Thyroid gland (tissue), 4 donors: ENCODE measurements at regions not wholly inside any gene's neighbourhood (a gene's known extent, or its start where the extent isn't known, plus 50 kb on each side); places are given as distances from the start of the nearest gene placed in this dataset.

Experiments
- DNase-seq, 2 donors: peaks; one replicate each; pipeline ENCODE4 v3.0.0-alpha.2; 2019
- H3K27ac ChIP-seq, 3 donors: fragments of 200-600 bp; sonication (generic); 1 replicate in 2 of 3; 2 replicates in 1 of 3; pipeline ENCODE4 v1.5.1; 2016 to 2019; ENCODE audit warnings: mild to moderate bottlenecking in 1 of 3, moderate library complexity in 1 of 3
- H3K27me3 ChIP-seq: fragments of 200-600 bp; sonication (generic); one replicate; pipeline ENCODE4 v1.5.1; 2019
- H3K36me3 ChIP-seq, 2 donors: fragments of 200-600 bp; sonication (generic); one replicate each; pipeline ENCODE4 v1.5.1; 2016 to 2019
- H3K4me1 ChIP-seq, 2 donors: fragments of 200-600 bp; sonication (generic); one replicate each; pipeline ENCODE4 v1.5.1; 2017 to 2019
- H3K4me3 ChIP-seq, 3 donors: fragments of 200-600 bp; sonication (generic); replicated peaks in 1 of 3; 1 replicate in 2 of 3; 2 replicates in 1 of 3; pipeline ENCODE4 v1.5.1; 2016; ENCODE audit warnings: mild to moderate bottlenecking in 1 of 3
- H3K9me3 ChIP-seq: fragments of 200-600 bp; sonication (generic); one replicate; pipeline ENCODE4 v1.5.1; 2017
- POLR2A ChIP-seq, 2 donors: fragments of 450-650 bp; IDR thresholded peaks; one replicate each; pipeline ENCODE4 v1.6.1; 2017; ENCODE audit warnings: antibody characterized with exemption in 2 of 2, mild to moderate bottlenecking in 2 of 2, moderate library complexity in 1 of 2
- WGBS, 2 donors: methylation state at CpG; one replicate each; pipeline ENCODE4 v1.1.5; 2017; 5-methylcytosine and 5-hydroxymethylcytosine counted together
- intact Hi-C: fragments of 100-400 bp; cut with DNase I; formaldehyde crosslinking; loops from one replicate; pipeline ENCODE4 v1.15.1; 2023
- TF ChIP-seq, protein P1 (sequence below), 6 experiments: fragments of 200-600 bp in 3 of 6; fragments of 450-650 bp in 3 of 6; sonication (generic) in 3 of 6; IDR thresholded peaks; one replicate each; pipeline ENCODE4 v1.5.1; 2016 to 2019; ENCODE audit warnings: antibody characterized with exemption in 6 of 6, mild to moderate bottlenecking in 2 of 6, inconsistent platforms in 1 of 6, moderate library complexity in 1 of 6

DNA sequence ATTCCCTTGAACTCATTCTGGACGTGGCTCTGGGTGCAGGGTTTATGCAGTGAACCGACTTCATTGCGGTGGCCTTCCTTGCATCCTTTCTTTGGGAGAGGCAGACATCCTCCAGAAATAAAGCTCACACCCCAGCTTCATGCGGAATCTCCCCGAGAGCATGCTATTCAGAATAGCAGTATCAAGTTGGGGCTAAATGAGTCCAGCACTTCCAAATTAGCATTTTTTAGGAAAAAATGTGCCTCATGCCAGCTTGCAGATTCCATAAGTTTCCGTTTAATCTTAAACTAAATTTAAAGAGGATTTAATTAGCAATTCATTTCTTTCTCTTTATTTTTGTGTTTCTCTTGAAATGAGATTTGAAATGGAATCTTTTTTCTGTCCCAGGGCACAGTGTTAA is 107.4 kb upstream of the HDAC4 start:
- H3K4me1 ChIP-seq = no peaks in the 10 kb centered on the region
- intact Hi-C loops = no loop called here
- no peaks in the 10 kb centered on the region for H3K27me3 ChIP-seq
- no peak for TF ChIP-seq POLR2A (IDR thresholded peaks at IDR 0.05)
- TF ChIP-seq, protein P1, sequence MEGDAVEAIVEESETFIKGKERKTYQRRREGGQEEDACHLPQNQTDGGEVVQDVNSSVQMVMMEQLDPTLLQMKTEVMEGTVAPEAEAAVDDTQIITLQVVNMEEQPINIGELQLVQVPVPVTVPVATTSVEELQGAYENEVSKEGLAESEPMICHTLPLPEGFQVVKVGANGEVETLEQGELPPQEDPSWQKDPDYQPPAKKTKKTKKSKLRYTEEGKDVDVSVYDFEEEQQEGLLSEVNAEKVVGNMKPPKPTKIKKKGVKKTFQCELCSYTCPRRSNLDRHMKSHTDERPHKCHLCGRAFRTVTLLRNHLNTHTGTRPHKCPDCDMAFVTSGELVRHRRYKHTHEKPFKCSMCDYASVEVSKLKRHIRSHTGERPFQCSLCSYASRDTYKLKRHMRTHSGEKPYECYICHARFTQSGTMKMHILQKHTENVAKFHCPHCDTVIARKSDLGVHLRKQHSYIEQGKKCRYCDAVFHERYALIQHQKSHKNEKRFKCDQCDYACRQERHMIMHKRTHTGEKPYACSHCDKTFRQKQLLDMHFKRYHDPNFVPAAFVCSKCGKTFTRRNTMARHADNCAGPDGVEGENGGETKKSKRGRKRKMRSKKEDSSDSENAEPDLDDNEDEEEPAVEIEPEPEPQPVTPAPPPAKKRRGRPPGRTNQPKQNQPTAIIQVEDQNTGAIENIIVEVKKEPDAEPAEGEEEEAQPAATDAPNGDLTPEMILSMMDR (IDR thresholded peaks at IDR 0.05) = no peak
- H3K27ac ChIP-seq = no peak overlapping the region
- no peaks in the 10 kb centered on the region for H3K36me3 ChIP-seq
- WGBS, 2 donors = 91 to 92% methylated on average over 6 of the region's 6 CpGs
- DNase-seq = no peak
- no peak overlapping the region for H3K4me3 ChIP-seq
- H3K9me3 ChIP-seq = no peaks in the 10 kb centered on the region

DNA sequence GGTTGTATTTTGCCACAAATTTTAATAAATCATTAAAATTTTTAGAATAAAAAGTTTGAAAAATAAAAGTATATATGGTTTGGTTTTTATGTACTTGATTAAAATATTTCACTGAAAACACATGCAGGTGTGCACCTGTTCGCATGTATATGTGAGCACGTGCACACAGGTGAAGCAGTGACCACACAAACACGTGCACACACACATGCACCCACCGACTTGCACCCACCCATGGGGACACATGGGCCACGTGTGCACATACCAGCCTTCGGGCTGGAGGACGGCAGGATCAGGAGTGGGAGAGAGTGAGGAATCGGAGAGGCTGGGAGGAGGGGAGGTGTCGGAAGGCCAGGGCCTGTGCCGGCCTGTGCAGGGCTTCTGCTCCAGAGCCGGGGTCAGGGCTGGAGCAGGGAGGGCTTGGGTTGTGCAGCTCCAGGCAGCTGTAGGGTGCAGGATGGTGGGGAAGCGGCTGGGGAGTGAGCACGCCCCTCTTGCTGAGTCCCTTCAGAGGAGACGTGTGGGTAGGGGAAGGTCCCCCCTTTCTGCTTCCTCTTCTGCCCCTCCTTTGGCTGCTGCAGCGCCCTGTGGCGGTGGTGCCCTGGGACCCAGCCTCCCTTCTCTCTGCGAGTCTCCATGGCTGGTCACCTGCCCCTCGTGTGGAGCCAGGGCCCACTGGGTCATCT is 106.9 kb upstream of the HDAC4 start:
- DNase-seq = no peak
- H3K4me3 ChIP-seq = no peak overlapping the region
- H3K27ac ChIP-seq = no peak overlapping the region
- H3K36me3 ChIP-seq = no peaks in the 10 kb centered on the region
- intact Hi-C loops = no loop called here
- H3K4me1 ChIP-seq = no peaks in the 10 kb centered on the region
- H3K27me3 ChIP-seq = no peaks in the 10 kb centered on the region
- no peak for TF ChIP-seq POLR2A (IDR thresholded peaks at IDR 0.05)
- TF ChIP-seq, protein P1 (IDR thresholded peaks at IDR 0.05) = no peak
- H3K9me3 ChIP-seq = no peaks in the 10 kb centered on the region
- 82 to 86% methylated on average over 18 of the region's 18 CpGs for WGBS, 2 donors

DNA sequence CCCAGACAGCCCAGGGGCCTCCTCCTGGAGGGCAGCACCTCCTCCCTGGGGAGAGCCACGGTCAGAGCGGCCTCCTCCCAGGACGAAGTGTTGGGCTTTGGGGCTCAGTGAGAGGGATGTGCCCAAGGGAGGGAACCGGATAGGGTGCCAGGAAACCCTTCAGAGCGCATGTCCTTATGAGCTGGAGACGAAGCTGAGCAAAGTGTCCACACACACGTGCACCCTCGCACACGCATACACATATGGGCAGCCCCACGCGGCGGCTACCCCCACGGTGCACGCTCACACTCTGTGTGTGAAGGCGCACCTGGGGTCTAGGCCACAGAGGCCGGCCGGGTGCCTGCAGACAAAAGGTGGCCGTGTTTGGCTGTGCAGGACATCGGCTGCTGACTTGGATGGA is 106.1 kb upstream of the HDAC4 start:
- no peak for TF ChIP-seq POLR2A (IDR thresholded peaks at IDR 0.05)
- TF ChIP-seq, protein P1 (IDR thresholded peaks at IDR 0.05) = no peak
- H3K27ac ChIP-seq = no peak overlapping the region
- intact Hi-C loops = no loop called here

DNA sequence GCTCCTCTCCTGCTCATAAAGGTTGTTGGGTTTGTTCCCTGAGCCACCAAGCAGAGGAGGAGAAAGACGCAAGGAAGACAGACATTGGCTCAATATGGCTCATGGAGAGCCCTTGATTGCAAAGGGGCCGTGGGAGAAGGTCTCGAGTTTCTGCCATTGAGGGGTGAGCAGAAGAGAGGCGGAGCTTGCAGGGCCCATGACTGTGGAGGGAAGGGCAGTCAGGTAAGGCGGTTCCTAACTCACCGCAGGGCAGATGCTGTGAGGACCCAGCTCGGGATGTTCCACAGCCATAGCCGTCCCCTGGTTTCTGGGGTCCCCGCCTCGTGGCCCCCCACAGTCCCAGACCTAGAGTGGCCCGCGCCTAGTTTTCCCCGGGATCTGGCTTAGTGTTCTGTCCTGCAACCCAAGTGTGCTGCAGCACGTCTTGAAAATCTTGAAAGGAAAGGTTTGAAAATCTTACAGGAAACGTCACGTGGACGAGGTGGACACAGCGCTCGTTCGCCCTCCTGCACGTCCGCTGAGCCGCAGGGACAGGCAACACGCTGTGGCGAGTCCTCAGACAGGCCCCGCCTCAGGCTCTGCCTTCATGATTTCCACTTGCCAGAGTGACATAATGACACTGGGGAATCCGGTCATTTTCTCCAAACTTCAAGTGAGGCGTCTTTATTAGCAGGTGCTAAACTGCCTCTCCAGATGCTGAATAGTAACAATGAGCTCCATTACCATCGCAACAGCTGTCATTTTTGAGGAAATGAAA is 105.5 kb upstream of the HDAC4 start:
- no peaks in the 10 kb centered on the region for H3K27me3 ChIP-seq
- no peak overlapping the region for H3K27ac ChIP-seq
- 86 to 87% methylated on average over 26 to 29 of the region's 29 CpGs for WGBS, 2 donors
- H3K9me3 ChIP-seq = no peaks in the 10 kb centered on the region
- no peak for DNase-seq
- H3K4me1 ChIP-seq = peaks cover 7 to 10% of the 10 kb centered on the region in 2 donors
- no peak overlapping the region for H3K4me3 ChIP-seq
- TF ChIP-seq, protein P1 (IDR thresholded peaks at IDR 0.05) = no peak
- TF ChIP-seq POLR2A (IDR thresholded peaks at IDR 0.05) = no peak
- intact Hi-C loops = no loop called here
- H3K36me3 ChIP-seq = no peaks in the 10 kb centered on the region

More for the DNA sequence above, 106.1 kb upstream of the HDAC4 start:
- no peaks in the 10 kb centered on the region for H3K27me3 ChIP-seq
- H3K9me3 ChIP-seq = no peaks in the 10 kb centered on the region
- H3K4me1 ChIP-seq = peaks cover 6% of the 10 kb centered on the region in 2 donors
- no peaks in the 10 kb centered on the region for H3K36me3 ChIP-seq
- DNase-seq = no peak
- no peak overlapping the region for H3K4me3 ChIP-seq
- 87 to 89% methylated on average over 9 to 16 of the region's 19 CpGs for WGBS, 2 donors

DNA sequence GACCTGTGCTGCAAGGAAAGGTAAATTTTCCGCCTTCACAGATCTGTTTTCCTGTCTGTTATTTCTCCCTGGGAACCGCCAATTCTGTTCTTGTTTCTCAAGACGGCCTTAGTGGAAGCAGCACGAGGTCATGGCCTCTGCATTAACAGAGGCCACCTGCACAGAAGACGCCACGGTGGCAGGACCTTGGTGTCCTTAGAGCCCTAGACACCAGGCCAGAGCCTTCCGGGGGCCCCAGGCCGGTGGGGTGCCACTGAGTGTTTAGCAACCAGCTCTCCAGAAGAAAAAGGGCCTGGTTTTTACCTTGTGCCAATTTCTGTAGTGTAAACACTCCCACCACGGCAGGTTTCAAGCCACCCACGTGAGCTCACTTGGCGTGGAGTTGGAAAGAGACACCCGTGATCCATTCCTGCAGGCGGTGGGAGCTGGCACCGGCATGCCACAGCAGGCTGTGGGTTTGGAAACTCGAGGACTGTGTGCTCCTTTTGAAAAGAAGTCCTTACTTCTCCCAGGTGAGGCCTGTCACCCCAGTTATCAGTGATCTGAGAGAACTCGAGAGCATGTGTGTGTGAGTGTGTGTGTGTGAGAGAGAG is 103.9 kb upstream of the HDAC4 start:
- WGBS, 2 donors = 83 to 93% methylated on average over 13 to 16 of the region's 16 CpGs
- DNase-seq = no peak
- Histone ChIP-seq H3K27me3 (no peaks in the 10 kb centered on the region), H3K4me3 (no peak overlapping the region), H3K27ac (no peak overlapping the region), H3K9me3 (no peaks in the 10 kb centered on the region), H3K36me3 (no peaks in the 10 kb centered on the region), H3K4me1 (peaks cover 7 to 13% of the 10 kb centered on the region in 2 donors)
- TF ChIP-seq POLR2A (IDR thresholded peaks at IDR 0.05) = no peak
- TF ChIP-seq, protein P1 (IDR thresholded peaks at IDR 0.05) = no peak
- intact Hi-C loops = no loop called here
